ENCODE measurements at regions not wholly inside any gene's neighbourhood (a gene's known extent, or its start where the extent isn't known, plus 50 kb on each side); places are given as distances from the start of the nearest gene placed in this dataset.
"Not testable (repeated sequence)": the region's sequence is repeated elsewhere in the genome, so short reads cannot be mapped to it uniquely, and the experiment has no call there.

GRCh38 chr5:19235101-19235584, 752.9 kb downstream of the CDH18 start:
- H3K4me1 Mint-ChIP-seq = no peaks in the 10 kb centered on the region
- no peak overlapping the region for H3K4me3 Mint-ChIP-seq
- no peak overlapping the region for H3K27ac Mint-ChIP-seq
- 79 to 86% methylated on average over 5 of the region's 5 CpGs for WGBS, 2 experiments (ENCODE audit: insufficient coverage in 1 of 2, insufficient read length in 1 of 2)
- H3K4me1 ChIP-seq (ENCODE audit: control insufficient read depth, insufficient read depth, low read length) = no peaks in the 10 kb centered on the region
- no peaks in the 10 kb centered on the region for H3K9me3 Mint-ChIP-seq
- no peak for TF ChIP-seq CTCF (conservative IDR thresholded peaks at IDR 0.05)
- H3K27me3 Mint-ChIP-seq (ENCODE audit: insufficient read depth) = no peaks in the 10 kb centered on the region
- no peak overlapping the region for H3K4me3 ChIP-seq (ENCODE audit: low read length)
- H3K36me3 Mint-ChIP-seq (ENCODE audit: low read depth) = no peaks in the 10 kb centered on the region
- H3K36me3 ChIP-seq (ENCODE audit: control insufficient read depth, insufficient read depth, low read length) = no peaks in the 10 kb centered on the region
- H3K27me3 ChIP-seq (ENCODE audit: control insufficient read depth, insufficient read depth, low read length, poor library complexity, severe bottlenecking) = no peaks in the 10 kb centered on the region
- DNase-seq = no peak
- H3K27ac ChIP-seq (ENCODE audit: low read depth, low read length) = no peak overlapping the region
- no peak overlapping the region for H3K9ac ChIP-seq (ENCODE audit: extremely low read depth, low read length, poor library complexity, severe bottlenecking)
- no peaks in the 10 kb centered on the region for H3K9me3 ChIP-seq (ENCODE audit: control insufficient read depth, low read length)

GRCh38 chr5:19240170-19240569, 747.8 kb downstream of the CDH18 start:
- H3K36me3 ChIP-seq (ENCODE audit: control insufficient read depth, insufficient read depth, low read length) = no peaks in the 10 kb centered on the region
- H3K9me3 ChIP-seq (ENCODE audit: control insufficient read depth, low read length) = no peaks in the 10 kb centered on the region
- no peak overlapping the region for H3K27ac ChIP-seq (ENCODE audit: low read depth, low read length)
- H3K36me3 Mint-ChIP-seq (ENCODE audit: low read depth) = no peaks in the 10 kb centered on the region
- H3K27me3 Mint-ChIP-seq (ENCODE audit: insufficient read depth) = no peaks in the 10 kb centered on the region
- no peak overlapping the region for H3K4me3 Mint-ChIP-seq
- no peaks in the 10 kb centered on the region for H3K9me3 Mint-ChIP-seq
- H3K9ac ChIP-seq (ENCODE audit: extremely low read depth, low read length, poor library complexity, severe bottlenecking) = no peak overlapping the region
- no peak overlapping the region for H3K27ac Mint-ChIP-seq
- TF ChIP-seq CTCF (conservative IDR thresholded peaks at IDR 0.05) = no peak
- no peaks in the 10 kb centered on the region for H3K4me1 Mint-ChIP-seq
- no peak overlapping the region for H3K4me3 ChIP-seq (ENCODE audit: low read length)
- DNase-seq = no peak
- H3K27me3 ChIP-seq (ENCODE audit: control insufficient read depth, insufficient read depth, low read length, poor library complexity, severe bottlenecking) = no peaks in the 10 kb centered on the region
- 67 to 79% methylated on average over 1 of the region's 1 CpG for WGBS, 2 experiments (ENCODE audit: insufficient coverage in 1 of 2, insufficient read length in 1 of 2)
- no peaks in the 10 kb centered on the region for H3K4me1 ChIP-seq (ENCODE audit: control insufficient read depth, insufficient read depth, low read length)

- Histone ChIP-seq H3K36me3 (ENCODE audit: control insufficient read depth, insufficient read depth, low read length) (no peaks in the 10 kb centered on the region), H3K4me3 (ENCODE audit: low read length) (no peak overlapping the region), H3K27me3 (ENCODE audit: control insufficient read depth, insufficient read depth, low read length, poor library complexity, severe bottlenecking) (no peaks in the 10 kb centered on the region), H3K9me3 (ENCODE audit: control insufficient read depth, low read length) (no peaks in the 10 kb centered on the region), H3K27ac (ENCODE audit: low read depth, low read length) (no peak overlapping the region), H3K4me1 (ENCODE audit: control insufficient read depth, insufficient read depth, low read length) (no peaks in the 10 kb centered on the region), H3K9ac (ENCODE audit: extremely low read depth, low read length, poor library complexity, severe bottlenecking) (no peak overlapping the region)
- 86 to 96% methylated on average over 1 of the region's 1 CpG for WGBS, 2 experiments (ENCODE audit: insufficient coverage in 1 of 2, insufficient read length in 1 of 2)
- no peaks in the 10 kb centered on the region for H3K4me1 Mint-ChIP-seq
- TF ChIP-seq CTCF (conservative IDR thresholded peaks at IDR 0.05) = no peak
- H3K4me3 Mint-ChIP-seq = no peak overlapping the region
- peaks cover 5% of the 10 kb centered on the region for H3K9me3 Mint-ChIP-seq
- no peaks in the 10 kb centered on the region for H3K27me3 Mint-ChIP-seq (ENCODE audit: insufficient read depth)
- H3K27ac Mint-ChIP-seq = no peak overlapping the region
- no peaks in the 10 kb centered on the region for H3K36me3 Mint-ChIP-seq (ENCODE audit: low read depth)
- no peak for DNase-seq
These were observed 746.3 kb downstream of the CDH18 start for GRCh38 chr5:19241690-19242089.

- DNase-seq; H3K9me3 ChIP-seq (ENCODE audit: control insufficient read depth, low read length); H3K27ac ChIP-seq (ENCODE audit: low read depth, low read length); H3K4me1 ChIP-seq (ENCODE audit: control insufficient read depth, insufficient read depth, low read length); H3K9ac ChIP-seq (ENCODE audit: extremely low read depth, low read length, poor library complexity, severe bottlenecking); H3K4me3 ChIP-seq (ENCODE audit: low read length); H3K4me1 Mint-ChIP-seq; H3K36me3 ChIP-seq (ENCODE audit: control insufficient read depth, insufficient read depth, low read length); H3K4me3 Mint-ChIP-seq; H3K36me3 Mint-ChIP-seq (ENCODE audit: low read depth); H3K9me3 Mint-ChIP-seq; H3K27ac Mint-ChIP-seq: not testable (repeated sequence)
- H3K27me3 ChIP-seq (ENCODE audit: control insufficient read depth, insufficient read depth, low read length, poor library complexity, severe bottlenecking) = peaks cover 32% of the 10 kb centered on the region
- H3K27me3 Mint-ChIP-seq (ENCODE audit: insufficient read depth) = peaks cover 17% of the 10 kb centered on the region
- WGBS, 2 experiments (ENCODE audit: insufficient coverage in 1 of 2, insufficient read length in 1 of 2) = 86% methylated on average over 1 of the region's 1 CpG; no CpG with 5 or more reads in 1 of the 2 experiments
These were observed 741.8 kb downstream of the CDH18 start for GRCh38 chr5:19246191-19246590.

Measured in endodermal cell (in vitro differentiated cells).